Activated CD8-positive, alpha-beta memory T cell treated with anti-CD3 and anti-CD28 coated beads, Interleukin-2, amount 50 U/mL, for 24 hours (primary cell): ENCODE measurements at regions not wholly inside any gene's neighbourhood (a gene's known extent, or its start where the extent isn't known, plus 50 kb on each side); places are given as distances from the start of the nearest gene placed in this dataset.

ENCODE experiments used
- DNase-seq: peaks from one replicate; pipeline ENCODE4 v3.0.0-alpha.2; 2020; ENCODE audit errors: extremely low read depth

DNA sequence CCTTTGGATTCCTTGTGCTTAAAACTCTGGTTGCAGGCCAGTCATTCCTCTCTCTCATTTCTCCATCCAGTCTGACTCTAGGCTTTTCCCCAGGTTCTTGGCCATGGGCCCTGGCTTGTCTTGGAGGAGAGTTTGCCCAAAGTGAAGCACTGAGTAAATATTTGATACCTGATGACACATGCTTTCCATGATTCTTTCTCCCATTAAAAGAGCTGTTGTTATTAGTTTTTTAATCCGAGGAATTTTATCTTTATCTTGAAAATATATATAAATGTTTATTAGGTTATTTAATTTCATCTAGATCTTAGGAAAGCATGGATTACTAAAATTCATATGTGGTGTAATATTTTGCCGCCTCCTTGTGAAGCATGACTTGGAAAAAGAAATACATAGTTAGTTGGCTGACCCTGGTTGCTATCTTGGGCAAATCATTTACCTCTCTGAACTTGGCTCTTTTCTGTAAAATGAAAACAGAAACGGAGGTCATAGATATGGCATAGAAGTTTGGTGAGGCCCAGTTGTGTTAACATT is 650.1 kb downstream of the SLC4A3 start:
- DNase-seq: no peak

DNA sequence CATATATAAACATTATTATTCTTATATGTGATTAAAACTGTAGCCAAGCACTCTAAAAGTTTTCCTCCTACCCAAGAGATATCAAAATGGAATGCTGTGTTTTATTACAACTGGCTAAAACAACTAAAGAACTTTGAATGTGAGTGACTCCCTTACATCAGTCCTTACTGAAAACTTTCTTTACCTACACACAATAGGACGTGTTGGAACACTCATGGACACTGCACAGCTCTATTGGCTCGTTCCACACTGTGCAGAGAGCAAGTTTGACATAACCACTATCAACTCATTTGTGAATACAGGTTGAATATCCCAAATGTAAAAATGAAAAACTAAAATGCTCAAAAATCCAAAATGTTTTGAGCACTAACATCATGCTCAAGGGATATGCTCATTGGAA is 650.6 kb downstream of the SLC4A3 start:
- DNase-seq: no peak

DNA sequence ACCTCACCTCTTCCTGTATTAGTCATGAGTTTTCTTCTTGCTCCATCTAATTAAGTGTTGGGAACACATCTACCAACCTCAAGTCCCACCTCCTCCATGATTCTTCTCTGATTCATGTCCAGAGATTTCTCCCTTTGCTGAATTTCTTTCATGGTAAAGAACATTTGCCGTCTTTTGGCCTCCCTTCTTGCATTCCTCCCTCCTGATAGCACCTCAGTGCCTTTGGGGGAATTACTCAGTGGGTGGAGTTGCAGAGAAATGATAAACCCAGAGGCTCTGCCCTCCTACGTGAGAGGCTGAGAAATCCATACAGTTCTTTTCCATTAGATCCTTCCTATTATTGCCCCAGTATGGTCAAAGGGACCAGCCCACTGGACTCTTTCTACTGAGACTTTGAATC is 651.9 kb downstream of the SLC4A3 start:
- DNase-seq: no peak

DNA sequence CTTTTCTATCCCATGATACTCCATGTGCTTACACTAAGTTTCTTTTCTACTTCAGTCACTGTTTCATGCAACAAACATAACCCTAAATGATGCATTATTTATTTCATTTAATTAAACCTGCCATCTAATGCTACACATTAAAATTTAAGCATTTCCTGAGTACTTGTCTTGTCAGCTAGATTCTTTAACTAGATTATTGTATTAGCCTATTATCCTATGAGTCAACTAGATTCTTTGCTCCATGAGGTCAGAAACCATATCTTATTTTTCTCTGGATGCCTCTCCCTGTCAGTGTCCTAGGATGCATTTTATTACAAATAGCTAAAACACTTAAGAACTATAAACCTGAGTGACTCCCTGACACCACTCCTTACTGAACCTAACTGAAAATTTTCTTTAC is 652.4 kb downstream of the SLC4A3 start:
- DNase-seq: no peak

DNA sequence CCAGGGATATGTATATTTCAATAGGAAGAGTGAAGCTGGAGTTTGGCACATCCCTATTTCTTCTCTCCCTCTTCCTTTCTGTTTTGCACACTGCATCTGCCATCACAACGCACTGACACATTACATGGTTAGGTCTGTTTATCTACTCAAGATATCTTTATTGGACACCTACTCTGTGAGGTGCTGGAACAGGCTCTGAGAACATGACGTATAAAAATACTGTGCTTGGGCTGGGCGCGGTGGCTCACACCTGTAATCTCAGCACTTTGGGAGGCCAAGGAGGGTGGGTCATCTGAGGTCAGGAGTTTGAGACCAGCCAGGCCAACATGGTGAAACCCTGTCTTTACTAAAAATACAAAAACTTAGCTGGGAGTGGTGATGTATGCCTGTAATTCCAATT is 653.3 kb downstream of the SLC4A3 start:
- DNase-seq: no peak

DNA sequence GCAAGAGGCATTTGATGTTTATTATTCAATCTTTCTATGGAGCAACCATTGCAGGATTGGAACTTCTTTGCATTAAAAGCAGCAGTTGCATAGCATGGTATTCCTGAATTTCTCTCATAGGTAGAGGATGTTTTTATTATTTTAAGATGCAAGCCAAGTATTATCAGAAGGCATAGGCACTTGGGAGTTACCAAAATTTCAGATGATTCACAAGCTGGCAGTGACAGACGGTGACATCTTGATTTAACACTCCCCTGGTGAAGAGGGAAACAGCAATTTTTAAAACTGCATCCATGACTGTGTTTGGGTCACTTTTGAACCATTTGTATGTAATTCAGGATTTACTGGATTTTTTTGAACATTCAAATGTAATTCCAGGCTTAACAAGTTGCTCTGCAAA is 654.3 kb downstream of the SLC4A3 start:
- no peak for DNase-seq

DNA sequence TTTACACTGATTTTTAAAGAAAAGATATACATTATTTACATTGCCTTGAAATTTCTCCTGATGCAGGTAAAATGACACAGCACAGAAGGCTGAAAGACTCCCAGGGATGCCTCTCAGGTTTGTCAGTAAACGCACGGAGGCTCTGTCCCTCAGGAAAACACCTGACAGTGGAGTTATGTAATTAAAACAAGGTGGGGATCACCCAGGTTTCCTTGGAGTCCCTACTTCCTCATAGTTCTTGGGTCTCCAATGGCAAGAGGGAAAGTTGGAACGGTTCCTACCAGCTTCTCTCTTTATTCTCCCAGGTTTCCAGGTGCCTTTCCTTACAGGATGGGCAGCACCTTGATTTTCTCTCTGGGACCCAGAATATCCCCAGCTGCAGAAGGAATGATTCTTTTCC is 654.8 kb downstream of the SLC4A3 start:
- no peak for DNase-seq

DNA sequence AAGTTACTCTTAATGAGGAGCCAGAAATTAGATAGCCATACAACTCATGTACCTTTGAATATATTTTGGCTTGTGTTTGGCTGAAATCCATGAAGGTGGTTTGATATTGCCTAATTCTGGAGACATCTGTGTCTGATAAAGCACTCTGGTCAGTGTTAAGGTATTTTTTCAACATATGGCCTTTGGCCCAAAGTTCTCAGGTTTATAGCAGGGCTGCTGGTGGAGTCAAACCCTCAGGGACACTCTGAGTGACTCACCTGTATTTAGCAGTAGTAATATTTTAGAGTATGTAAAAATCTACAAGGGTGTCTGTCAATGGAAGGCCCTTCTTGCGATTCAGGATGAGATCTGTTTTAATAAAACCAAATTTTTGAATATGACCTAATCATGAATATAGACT is 666.5 kb downstream of the SLC4A3 start:
- no peak for DNase-seq

DNA sequence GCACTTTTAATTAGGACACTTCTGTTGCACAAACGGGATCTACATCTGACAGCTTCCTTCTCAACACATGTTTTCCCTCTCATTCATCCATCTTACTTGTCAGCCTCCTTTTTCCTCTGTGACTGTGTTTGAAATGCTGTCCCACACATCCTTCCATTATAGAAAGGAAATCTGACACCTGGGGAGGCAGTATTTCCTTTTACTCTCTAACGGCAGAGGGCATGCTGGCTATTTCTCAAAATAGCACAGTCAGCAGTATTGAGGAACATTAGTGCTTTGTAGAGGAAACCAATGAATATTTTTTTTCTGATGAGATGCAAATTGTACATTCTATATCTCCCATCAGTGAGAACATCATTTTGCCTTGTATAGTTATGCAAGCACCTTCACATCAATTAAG is 668.7 kb downstream of the SLC4A3 start:
- no peak for DNase-seq

DNA sequence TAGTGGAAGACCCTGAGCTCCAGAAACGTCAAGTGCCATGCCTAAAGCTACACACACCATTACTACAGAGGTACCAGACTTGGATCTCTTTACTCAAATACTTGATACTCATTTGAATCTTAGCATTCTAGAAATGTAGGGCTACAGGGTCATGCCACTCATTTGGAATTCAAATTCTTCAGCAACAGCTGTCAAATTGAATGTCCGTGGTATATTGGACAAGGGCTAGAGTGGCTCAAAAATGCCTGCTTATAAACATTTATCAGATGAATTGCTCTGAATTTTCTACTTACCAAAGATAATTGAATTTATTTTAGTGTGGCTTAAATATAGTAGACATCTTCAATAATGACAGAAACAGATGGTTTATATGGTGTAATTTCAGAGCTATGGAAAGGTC is 669.7 kb downstream of the SLC4A3 start:
- DNase-seq: no peak

DNA sequence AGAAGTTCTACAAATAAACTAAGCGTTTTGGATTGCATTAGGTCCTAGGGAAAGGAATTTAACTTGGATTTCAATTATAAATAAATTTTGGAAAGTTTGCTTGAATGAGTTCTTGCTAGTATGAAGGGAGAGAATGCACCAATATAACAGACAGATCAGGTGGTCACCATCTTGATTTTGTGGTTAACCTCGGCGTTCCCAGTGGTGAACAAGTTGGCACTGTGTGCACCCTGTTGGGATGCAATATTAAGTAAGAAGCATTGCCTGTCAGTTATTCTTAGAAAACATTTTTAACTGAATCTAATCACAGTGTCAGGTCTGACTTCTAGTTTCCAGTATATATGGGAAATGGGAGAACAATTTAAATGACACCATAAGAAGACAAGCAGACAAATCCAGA is 673.4 kb downstream of the SLC4A3 start:
- no peak for DNase-seq

DNA sequence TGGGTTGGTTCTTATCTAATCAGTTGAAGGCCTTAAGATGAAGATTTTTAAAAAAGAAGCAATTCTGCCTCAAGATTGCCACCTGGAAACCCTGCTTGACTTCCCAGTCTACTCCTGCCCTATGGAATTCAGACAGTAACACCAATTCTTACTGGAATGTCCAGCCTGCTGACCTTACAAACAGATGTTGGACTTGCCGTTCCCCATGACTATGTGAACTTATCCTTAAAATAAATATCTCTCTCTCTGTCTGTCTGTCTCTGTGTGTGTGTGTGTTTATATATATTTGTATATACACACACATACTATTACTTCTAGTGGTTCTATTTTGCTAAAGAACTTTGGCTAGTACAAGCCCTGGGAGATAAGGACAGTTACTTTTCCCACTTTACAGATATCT is 675.3 kb downstream of the SLC4A3 start:
- no peak for DNase-seq

DNA sequence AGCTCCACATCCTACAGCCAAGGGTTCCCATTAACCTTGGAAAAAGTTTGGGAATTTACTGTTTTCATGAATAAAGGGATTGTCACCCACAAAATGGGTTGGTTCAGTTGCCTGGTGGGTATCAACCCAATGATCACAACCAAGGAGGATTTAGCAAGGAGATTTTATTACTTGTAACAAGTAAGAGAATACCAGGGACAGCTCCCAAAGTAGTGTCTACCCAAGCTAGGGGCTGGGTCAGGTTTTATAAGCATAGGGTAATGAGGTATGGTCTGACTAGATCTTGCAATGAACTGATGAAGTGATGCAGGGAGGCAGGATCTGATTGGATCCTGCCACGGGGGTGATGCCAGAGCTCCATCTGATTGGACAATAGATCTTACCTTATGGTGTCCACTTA is 681.8 kb downstream of the SLC4A3 start:
- DNase-seq: no peak

DNA sequence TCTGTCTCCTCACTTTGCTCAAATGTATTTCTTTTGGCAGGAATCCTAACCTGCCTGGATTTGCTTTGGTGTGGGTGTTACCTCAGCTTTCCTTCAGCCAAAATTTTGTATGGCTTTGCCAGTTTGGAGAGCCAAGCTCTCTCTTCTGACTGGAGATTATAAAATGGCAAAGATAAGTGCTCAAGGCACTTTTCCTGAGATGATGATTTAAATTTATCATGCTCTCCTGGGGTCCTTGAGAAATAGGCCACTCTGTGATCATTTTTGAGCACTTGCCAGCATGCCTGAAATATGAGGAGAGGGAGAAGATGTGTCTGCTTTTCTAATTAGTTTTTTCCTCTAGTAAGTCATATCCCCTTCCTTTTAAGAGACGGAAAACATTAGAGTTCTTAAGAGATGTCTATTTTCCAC is 683.0 kb downstream of the SLC4A3 start:
- no peak for DNase-seq

DNA sequence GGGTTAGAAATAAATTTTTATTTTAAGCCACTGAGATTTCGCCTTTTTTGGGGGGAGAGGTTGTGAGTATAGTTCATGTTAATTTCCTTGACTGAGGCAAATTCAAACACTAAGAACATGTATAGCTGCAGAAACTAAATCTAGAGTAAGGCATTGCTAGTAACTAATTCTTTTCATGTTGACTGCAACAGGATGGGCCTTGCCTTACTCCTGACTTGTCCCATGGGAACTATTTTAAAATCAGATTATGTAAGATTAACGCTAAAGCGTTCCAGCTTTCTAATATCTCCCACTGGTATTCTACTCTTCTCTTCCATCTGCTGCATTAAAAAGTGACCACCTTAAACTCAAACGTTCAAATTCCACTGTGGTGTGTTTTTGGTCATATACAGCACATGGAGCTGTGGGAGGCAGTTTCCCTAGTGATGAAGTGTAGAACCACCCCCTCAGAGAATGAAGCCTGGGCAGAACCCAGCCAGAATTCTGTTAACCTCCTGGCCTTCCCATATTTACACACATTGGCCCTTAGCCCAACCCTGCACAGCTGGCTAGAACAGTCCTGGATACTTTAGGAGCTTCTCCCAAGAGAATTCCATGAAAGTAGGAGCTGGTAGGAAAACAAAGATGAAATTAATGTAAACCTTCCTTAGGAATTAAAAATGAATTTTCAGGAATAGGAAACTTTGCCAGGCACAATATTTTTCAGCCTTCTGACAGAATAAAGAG is 687.8 kb downstream of the SLC4A3 start:
- DNase-seq: no peak

DNA sequence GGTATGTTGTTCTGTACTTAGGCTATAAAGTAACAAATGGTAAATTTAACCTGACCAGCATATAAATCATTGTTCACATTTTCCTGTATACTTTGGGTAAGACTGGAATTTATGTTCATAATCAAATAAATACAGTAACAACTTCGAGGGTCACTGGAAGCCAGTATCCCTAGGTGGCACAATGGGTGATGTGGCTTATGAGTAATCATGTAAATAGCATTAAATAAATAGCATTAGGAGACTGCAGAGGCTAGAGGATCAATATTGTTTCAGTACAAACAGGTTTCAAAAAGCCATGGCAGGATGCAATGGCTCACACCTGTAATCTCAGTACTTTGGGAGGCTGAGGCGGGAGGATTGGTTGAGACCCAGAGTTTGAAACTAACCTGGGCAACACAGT is 690.6 kb downstream of the SLC4A3 start:
- no peak for DNase-seq

DNA sequence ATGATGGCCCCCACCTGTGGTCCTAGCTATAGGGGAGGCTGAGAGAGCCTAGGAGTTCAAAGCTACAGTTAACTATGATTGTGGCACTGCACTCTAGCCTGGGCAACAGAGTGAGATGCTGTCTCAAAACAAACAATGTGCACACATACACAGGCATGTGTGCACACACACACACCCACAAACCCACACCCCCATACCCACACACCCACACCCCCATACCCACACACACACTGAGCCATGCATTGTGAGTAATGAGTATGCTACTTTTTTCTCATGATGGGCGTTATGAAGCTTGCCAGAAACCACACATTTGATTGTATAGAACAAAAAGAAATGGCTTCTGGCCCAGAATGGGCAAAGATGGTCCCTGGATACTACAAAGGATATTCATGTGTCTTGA is 691.1 kb downstream of the SLC4A3 start:
- DNase-seq: no peak

DNA sequence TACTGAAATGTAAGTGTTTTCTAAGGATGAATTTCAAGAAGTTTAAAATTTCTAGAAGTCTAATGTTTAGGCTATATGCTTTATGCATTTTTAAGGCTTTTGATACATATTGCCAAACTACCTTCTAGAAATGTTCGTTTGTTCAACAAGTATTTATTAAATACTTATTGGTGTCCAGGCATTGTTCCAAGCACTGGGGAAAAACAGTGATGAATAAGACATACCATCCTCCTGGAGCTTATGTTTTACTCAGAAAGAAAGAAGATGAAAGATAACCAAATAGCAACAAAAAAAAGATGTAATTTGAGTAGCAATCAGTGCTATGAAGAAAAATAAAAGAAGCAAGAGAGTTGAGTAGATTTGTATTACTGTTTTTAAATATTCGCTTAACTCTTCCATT is 692.9 kb downstream of the SLC4A3 start:
- no peak for DNase-seq

DNA sequence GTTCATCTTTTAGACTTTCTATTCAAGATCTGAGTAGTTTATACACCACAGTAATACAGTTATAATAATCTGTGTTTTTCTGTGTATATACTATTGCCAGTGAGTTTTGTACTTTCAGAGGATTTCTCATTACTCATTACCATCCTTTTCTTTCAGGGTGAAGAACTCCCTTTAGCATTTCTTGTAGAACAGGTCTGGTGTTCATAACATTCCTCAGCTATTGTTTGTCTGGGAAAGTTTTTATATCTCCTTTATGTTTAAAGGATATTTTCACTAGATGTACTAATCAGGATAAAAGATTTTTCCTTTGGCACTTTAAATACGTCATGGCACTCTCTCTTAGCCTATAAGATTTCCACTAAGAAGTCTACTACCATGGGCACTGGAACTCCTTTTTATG is 705.5 kb downstream of the SLC4A3 start:
- DNase-seq: no peak

DNA sequence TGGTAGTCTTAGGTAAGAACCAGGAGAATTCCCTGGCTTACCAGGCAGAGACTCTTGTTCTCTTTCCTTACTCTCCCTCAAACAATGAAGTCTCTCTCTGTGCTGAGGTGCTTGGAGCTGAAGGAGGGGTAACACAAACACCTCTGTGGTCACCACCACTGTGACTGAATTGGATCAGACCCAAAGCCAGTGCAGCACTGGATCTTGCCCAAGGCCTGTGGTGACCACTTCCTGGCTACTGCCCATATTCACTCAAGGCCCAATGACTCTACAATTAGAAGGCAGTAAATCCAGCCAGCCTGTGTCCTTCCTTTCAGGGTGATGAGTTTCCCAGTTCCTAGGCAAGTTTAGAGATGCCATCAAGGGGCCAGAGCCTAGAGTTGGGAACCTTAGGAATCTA is 706.8 kb downstream of the SLC4A3 start:
- no peak for DNase-seq

DNA sequence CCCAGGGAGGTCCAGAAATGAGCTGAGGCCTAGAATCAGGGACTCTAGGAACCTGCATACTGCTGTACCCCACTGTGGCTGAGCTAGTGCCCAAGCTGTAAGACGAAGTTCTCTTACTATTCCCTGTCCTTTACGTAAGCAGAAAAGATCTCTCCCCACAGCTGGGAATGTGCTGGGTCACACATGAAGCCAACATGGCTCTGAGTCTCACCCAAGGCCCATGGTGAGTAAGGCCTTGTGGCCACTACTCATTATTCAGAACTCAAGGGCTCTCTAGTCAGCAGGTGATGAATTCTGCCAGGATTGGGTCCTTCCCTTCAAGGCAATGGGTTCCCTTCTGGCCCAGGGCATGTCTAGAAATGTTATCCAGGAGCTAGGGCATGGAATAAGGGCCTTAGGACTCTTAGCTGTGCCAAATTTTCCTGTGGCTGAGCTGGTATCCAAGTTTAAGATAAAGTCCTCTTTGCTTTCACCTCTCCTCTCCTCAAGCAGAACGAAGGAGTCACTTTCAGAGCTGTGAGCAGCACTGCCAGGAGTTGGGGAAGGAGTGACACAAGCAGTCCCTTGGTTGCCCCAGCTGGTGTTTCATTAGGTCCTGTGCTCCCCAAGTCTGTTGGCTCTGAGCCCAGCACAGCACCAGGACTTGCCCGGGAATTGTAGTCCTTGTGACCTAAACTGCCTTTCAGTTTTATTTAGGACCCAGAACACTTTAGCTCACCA is 707.6 kb downstream of the SLC4A3 start:
- no peak for DNase-seq

DNA sequence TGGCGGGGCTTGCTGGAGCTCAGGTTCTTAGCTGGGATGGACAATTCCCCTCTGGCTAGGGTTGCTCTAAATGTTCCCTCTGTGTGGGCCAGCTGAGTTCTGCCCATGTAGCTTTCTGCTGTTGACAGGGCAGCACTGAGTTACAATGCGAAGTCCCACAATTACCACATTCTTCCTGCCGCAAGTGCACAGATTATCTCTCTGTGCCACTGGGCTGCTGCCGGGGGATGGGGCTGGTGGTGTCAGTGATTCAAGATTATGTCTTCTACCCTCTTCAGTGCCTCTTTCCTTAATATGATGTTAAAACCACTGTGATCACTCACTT is 708.1 kb downstream of the SLC4A3 start:
- DNase-seq: no peak

DNA sequence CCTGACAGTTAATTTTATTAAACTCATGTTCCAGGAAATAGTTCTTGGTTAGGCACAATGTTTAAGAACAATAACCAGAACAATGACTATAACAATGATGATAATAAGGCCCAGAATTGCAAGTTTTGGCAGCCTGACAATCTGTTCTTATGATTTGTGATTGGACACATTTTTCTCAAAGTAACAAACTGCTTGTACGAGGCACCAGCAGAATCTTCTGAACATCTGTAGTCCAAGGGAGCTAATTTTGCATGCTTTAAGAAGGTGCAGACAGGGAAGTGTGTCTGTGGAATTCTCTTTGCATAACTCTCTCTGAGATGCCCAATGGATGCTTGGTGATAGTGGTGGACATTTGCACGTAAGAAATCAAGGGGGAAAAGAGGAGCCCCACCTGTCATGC is 709.3 kb downstream of the SLC4A3 start:
- no peak for DNase-seq
